ENCODE measurements at regions not wholly inside any gene's neighbourhood (a gene's known extent, or its start where the extent isn't known, plus 50 kb on each side); places are given as distances from the start of the nearest gene placed in this dataset.

DNA sequence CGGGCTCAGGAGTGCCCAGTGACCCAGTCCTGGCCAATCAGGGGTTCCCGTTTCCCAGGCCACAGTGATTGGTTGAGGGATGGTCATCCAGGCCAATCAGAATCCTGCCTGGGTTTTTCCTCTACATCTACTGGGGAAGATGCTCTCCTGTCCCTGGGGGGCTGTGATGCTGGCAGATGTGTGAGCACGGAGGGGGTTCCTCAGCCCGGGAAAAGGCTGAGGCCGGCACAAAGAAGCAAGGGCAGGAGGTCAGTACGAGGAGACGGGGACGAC, 171.2 kb downstream of the CTTN start:
- H3K4me3 ChIP-seq (ENCODE audit: low read depth, low read length), result no peak overlapping the region

DNA sequence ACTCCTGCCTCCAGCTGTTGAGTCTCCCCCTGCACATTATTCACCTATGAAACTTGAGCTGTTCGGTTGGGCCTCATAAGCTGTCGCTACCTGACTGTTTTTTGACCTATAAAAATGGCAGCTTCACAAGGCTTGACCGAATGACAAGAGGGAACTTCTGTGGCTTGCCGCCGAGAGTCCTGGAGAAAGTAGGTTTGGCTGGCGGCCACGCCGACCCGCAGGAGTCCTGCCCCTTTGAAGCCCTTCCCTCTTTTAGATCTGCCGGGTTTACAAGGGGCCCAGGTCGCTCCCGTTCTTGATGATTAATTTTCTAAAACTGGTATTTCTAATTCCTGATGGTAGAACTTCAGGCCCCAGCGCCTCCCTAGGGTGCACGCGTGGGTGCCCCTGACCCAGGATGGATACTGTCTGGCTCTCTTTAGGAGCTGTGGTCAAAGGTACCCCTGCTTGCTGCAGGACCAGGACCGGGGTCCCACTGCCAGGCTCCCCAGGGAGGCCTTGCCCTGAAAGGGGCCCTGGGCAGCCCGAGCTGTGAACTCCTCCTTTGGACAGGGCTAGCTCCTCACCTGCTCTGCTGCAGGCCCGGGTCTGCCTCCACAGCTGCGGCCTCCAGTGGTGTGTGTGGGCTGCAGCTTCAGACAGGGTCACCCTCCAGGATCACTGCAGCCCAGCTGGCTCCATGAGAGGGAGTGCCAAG, 171.8 kb downstream of the CTTN start:
- no peak overlapping the region for H3K4me3 ChIP-seq (ENCODE audit: low read depth, low read length)

DNA sequence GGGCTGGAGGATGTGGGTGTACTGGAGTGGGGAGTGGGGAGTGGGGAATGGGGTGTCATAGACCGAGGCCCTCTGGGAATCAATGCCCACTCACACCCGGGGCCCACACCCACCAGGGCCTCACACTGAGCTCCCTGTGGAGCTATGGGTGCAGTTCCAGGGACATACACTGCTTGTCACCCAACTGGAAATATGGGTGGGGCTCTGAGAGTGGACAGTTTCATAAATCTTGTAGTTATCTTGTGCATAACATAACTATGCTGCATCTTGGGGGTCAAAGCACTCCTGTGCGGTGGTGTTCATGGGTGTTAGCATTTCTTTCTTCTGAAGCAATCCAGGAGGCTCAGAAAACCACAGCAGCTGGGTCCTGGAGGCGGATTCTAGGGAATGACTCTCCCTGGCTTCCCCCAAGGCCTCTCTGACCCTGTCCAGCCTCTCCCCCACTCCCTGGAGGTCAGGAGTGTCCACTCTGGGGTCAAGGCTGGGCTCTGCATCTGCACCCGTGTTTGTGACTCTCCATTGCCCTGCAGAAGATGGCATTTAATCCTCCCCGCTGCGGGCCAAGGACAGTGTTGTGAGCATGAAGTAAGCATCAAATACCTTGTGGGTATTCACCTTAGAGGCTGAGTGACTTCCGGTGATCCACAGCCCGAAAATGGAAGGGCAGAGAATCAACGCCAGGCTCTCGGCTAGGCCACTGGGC, 172.5 kb downstream of the CTTN start:
- no peak overlapping the region for H3K4me3 ChIP-seq (ENCODE audit: low read depth, low read length)

DNA sequence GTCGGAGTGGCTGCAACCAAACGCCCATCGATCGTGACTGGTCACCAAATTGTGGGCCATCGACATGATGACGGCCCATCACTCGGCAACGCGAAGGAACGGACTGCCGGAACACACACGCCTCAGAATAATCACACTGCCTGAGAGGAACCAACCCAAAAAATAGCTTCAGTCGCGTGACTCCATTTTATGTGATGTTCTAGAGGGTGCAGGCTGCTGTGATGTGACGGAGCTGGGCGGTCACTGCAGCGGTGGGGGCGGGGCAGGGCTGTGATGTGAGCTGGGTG, 174.6 kb downstream of the CTTN start:
- H3K4me3 ChIP-seq (ENCODE audit: low read depth, low read length), result no peak overlapping the region

DNA sequence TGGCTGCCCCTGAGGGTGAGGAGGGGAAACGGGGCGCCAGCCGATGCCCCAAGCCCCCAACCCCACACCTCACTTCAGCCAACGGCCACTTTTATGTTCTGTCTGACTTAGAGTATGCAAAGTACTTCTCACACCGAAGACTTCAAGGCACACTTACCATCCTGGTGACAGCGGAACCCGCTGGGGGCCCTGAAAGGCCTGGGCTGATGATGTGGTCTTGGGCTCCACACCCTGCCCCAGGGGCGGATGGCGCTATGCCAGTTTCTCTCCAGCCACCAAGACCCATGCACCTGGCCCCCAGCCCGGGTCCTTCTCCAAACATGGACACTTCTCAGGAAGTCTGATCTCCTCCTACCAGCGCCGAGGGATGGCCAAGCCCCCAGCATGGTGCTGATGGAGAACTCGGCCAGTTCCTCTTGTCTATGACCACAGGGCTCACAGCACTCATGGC, 175.4 kb downstream of the CTTN start:
- H3K4me3 ChIP-seq (ENCODE audit: low read depth, low read length), result no peak overlapping the region

DNA sequence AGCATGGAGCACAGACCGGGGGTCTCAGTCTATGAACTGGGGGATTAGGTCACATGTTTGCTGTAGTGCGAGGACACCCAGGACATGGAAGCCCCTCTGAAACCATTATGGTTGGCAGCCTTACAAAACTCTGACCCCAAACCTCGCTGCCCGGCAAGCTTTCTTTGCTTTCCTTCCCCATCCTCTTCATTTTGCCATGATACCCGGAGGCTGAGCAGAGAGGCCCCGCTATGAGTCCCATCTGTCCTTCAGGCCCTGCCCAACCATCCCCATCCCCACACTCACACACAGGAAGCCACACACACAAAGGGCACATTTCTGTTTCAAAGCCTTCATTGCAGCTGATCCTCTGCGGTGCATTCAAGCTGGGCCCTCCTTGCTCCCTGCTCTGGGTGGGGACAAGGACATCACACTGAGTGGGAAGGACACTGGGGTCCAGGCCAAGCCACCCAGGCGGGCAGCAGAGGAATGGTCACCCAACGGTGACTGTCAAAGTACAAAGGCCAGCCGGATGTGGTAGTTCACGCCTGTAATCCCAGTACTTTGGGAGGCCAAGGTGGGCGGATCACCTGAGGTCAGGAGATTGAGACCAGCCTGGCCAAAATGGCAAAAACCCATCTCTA, 176.5 kb downstream of the CTTN start:
- H3K4me3 ChIP-seq (ENCODE audit: low read depth, low read length), result no peak overlapping the region

DNA sequence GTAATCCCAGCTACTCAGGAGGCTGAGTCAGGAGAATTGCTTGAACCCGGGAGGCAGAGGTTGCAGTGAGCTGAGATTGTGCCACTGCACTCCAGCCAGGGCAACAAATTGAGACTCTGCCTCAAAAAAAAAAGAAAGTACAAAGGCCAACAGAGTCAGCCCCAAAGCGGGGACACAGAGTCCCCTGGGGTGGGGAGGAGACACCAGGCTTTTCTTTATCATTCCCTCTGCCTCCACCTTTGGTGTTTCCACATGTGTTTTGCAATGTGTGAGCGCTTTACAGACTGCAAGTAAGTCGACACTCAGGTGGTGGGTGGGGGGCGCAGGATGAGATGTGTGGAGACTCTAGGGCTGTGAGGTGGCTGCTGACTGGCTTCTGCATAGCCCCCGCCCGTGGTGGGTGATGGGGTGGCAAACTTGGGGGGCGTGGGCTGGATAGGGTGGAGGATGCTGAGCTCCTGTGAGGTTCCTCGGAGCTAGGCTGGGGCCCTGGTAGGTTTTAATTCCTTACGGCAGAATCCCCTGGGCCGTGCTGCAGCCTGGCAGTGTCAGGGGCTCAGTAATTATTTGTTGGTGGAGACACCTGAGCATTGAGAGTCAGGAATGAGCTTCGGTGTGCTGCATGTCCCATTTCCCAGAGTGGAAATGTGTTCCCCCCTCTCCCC, 177.2 kb downstream of the CTTN start:
- H3K4me3 ChIP-seq (ENCODE audit: low read depth, low read length), result no peak overlapping the region

DNA sequence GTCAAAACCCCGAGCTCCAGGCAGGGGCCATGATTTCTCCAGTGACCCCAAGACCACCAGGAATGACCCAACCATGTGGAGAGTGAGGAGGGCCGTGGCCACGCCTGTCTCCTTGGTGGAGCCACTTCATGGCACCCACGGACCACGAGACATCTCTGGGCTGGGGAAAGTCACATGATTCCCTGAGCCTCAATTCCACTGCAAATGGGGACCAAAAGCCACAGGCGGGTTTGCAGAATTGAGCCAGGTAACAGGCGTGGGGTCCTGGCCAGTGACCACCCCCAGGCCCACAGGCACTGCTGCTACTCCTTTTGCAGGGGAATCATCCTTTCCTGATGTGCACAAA, 178.9 kb downstream of the CTTN start:
- H3K4me3 ChIP-seq (ENCODE audit: low read depth, low read length), result no peak overlapping the region

DNA sequence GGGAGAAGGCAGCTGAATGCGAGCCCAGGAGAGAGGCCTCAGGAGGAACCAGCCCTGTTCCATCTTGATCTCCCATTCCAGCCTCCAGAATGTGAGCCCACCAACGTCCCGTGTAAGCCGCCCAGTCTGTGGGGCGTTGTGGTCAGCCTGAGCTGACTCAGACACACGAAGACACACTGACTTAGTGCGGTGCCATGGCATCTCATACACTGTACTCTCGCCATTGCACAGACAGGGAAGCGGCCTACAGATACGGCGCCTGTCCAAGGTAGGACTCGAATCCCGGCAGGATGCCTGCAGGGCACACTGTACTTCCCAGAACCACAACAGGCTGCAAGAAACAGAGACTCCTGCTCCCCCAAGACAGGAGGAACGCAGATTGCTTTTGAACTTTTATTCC, 179.6 kb downstream of the CTTN start:
- H3K4me3 ChIP-seq (ENCODE audit: low read depth, low read length), result no peak overlapping the region

DNA sequence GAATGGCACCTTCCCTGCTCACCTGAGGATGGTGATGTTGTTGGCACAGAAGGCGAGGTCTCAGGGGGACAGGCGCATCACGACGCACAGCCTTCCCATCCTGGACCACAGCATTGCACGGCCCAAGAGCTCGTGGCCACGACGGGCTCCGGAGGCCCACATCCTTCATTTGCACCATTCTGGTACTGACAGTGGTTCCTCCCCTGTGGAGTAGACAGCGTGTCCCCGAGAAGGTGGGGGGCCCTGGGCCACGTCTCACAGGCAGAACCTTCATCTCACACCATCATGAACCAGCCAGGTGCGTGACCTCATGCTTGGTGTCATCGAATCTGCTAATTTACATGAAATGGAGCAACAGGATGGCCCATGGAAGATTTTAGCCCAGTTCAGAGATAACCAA, 180.0 kb downstream of the CTTN start:
- H3K4me3 ChIP-seq (ENCODE audit: low read depth, low read length), result no peak overlapping the region

DNA sequence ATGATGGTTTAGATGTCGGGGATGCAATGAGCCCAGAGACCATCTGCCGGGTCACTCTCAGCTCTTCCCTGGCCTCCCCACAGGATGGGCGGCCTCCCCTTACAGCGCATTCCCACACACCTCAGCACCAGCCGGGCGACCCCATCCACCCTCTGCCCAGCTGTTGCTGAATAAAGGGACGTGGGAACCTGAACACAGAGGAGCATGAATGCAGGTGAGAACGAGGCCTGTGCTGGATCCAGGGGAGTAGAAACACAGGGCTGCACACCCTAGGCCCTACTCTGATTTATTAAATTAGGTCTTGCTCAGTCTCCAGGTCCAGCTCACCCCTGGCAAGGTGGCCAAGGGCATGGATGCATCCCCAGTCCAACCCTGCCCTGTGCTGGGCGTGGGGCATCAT, 180.5 kb downstream of the CTTN start:
- H3K4me3 ChIP-seq (ENCODE audit: low read depth, low read length), result no peak overlapping the region

DNA sequence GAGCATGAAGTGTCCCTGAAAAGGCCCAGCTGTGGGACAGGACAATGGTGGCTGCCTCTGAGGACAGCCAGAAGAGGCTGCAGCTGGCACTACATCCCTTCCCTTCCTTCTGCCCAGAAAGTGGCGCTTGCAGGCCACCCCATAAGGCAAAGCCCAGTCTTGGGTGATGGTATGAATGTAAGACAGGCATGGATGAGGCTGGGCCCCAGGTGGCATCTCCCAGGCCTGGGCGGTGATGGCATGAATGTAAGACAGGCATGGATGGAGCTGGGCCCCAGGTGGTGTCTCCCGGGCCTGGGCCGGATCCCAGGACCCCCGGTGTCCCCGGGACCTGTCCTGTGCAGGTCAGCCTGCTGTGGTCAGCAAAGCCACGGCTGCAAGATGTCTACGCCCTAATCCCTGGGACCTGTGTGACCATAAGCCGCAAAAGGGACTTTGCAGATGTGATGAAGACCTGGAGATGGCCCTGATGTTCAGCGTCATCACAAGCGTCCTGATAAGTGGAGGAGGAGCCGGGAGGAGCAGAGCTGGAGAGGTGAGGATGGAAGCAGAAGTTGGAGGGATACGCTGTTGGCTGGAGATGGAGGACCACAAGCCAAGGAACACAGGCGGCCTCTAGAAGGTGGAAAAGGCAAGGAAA, 181.1 kb downstream of the CTTN start:
- no peak overlapping the region for H3K4me3 ChIP-seq (ENCODE audit: low read depth, low read length)

DNA sequence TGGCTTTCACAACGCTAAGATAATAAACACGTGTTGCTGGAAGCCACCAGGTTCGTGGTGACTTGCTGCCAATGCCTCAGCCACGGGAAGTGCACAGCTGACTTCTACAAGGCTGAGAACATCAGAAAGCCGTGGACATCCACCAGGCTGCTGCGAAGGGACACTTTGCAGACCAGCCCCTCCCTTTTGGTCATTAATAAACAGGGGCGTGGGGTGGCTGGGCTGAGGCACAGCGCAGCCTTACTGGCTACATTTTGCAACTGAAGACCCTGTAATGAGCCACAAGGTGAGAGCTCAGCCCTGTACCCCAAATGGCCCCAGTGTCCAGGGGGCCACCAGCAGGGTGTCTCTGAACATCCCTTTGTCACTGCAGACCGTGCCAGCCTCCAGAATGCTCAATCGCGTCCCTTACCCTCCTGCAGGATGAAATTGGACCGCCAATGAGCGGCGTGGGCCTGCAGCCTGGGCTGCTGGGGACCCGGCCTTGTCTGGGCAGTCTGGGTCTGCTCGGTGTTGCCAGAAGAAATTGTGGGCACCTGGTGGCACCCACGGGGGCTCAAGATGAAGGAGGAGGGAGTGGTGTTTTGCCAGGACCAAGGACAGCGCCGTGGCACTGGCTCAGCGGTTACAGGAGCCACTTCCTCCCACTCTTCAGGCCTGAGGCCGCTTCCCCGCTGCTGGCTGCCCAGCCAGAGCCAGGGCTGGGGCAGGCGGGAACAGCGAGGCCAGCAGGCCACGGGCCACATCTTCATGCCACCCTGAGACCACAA, 181.9 kb downstream of the CTTN start:
- no peak overlapping the region for H3K4me3 ChIP-seq (ENCODE audit: low read depth, low read length)

DNA sequence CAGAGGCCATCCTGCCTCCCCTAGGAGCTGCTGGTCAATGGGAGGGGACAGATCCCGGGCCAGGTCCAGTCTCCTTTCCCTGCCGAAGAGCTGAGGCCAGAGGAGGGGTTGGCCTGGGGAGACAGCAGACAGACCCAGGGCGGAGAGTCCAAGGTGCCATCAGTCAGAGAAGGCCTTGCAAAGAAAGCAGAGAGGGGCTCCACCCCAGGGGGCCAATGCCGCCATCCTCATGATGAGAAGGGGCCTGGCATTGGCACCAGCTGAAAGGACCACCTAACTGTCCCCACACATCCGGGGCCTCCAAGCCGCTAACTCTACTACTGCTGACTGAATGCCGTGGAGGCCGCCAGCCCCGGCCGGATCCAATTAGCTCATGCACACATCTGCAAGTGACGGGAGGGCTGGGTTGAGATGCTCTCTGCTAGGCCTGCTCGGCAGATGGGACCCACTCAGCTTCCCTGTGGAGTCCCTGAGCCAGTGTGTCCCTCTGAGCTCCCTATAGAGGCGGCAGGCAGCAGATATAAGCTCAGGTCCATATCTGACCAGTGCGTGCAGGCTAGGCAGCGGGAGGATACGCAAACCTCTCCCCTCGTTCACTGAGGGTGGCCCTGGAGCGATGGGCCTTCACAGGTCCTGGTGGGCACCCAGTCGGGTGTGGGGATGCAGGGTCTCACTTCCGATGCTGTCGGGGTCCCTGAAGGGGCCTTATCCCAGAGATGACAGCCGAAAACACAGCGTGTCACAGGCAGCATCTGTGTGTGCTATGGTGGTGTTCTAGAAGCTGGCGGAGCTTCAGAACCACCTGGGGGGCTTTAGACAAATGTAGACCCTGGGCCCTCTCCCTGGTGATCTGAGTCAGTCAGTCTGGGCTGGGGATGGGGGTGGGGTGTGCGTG, 183.9 kb downstream of the CTTN start:
- no peak overlapping the region for H3K4me3 ChIP-seq (ENCODE audit: low read depth, low read length)

DNA sequence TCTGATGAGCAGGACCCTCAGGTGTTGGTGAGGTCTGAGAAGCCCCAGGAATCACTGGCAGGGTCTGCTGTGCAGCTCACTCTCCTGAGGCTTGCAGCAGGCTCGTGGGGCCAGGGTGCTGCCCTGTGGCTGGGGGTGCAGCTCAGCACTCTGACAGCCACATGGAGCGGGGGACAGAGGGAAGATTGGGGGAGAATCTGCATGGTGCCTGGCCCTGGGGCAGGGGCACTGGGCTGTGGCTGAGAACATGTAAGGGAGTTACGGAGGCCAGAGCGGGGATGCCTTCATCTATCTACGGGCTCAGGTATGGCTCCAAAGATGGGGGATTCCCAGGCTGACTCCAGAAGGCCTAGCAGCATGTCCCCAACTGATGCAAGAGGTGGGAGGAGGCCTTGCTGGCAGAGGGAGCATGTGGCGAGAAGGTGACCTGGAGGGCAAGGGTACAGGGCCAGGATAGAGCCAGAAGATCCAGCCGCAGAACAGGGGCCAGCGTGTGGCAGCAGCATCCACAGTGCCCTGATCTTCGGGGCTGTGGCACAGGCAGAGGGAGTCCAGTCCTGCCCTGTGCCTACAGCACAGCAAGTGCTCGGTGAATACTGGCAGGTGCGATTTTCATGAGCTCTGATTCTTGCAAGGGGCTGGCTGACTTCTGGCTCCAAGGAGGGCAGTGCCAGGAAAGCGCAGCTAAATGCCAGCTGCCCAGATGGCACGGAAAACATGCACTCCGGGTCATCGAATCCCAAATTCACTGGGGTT, 184.7 kb downstream of the CTTN start:
- H3K4me3 ChIP-seq (ENCODE audit: low read depth, low read length), result no peak overlapping the region

DNA sequence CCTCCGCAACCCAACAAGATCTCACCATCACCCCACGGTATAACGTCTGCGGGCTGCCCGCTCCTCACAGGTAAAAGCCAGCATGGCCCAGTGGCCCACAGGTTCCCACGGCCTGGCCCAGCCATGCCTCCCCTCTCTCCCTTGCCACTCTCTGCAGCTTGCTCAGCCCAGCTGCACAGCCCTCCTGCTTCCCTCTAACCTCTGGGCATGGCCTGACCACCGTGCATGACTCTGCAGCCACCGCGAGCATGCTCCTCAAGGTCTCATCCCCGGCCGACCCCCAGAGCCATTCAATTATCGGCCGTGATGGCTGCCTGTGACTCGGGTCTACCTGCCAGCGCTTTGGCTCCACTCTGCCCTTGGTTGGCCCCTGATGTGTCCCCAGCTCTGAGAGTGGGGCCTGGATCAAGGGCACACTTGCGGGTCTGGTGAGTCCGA, 185.5 kb downstream of the CTTN start:
- no peak overlapping the region for H3K4me3 ChIP-seq (ENCODE audit: low read depth, low read length)

DNA sequence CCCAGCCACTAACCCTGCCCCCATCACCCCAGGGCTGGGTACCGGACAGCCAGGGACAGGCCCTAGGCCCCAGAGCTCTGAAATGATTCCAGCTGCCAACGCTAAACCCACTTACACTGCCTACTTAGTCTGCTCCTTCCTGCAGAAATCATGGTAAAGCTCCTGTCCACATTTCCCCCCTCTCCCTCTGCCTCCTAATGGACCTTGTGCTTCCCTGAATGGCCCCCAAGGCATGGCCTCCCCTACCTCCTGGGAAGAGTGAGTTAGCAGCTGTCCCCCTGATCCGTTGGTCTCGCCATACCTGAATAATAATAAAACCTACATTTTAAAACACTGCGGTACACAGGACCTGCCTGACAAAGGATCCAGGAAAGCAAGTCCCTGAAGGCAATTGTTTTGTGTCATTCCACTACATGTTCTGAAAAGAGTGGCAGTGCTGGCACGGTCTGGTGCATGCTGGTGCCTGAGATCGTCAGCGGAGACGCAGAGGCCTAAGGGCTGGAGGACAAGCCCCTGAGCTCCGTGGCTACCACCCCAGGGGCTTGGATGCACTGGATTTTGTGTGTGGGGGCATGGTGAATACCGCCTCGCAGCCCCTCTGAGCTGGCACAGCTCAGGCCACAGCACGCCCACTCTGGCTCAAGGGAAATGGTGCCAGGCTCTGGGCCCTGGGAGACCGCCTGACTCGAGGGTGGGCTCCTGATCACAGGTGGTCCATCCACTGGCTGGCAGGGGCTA, 186.3 kb downstream of the CTTN start:
- no peak overlapping the region for H3K4me3 ChIP-seq (ENCODE audit: low read depth, low read length)

DNA sequence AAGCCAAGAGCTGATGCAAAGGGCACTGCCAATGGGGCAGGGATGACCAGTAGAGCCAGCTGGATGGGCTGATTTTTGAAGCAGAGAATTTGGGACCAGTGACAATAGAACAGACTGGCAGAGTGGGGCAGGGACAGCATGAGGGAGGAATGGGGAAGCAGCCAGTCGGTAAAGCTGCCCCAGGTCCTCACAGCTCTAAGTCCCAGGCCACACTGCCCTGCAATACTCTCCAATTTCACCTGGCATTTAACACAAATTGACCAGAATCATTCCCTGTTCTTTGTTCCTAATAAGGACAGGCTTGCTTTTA, 186.9 kb downstream of the CTTN start:
- no peak overlapping the region for H3K4me3 ChIP-seq (ENCODE audit: low read depth, low read length)

All from iPS-11a (cell line).